Kidney epithelial cell (primary cell): ENCODE measurements at regions not wholly inside any gene's neighbourhood (a gene's known extent, or its start where the extent isn't known, plus 50 kb on each side); places are given as distances from the start of the nearest gene placed in this dataset.

Experiments used
- DNase-seq: peaks from one replicate; pipeline ENCODE4 v3.0.0-alpha.2; 2010; ENCODE audit warnings: low read depth
- H3K27me3 ChIP-seq: 2 replicates; pipeline ENCODE4 v1.6.0; 2011; ENCODE audit warnings: low read length; ENCODE audit not compliant: control insufficient read depth, insufficient read depth
- H3K36me3 ChIP-seq: 2 replicates; pipeline ENCODE4 v1.5.1; 2011; ENCODE audit warnings: low read length; ENCODE audit not compliant: control insufficient read depth, insufficient read depth
- H3K4me3 ChIP-seq: 2 replicates; pipeline ENCODE4 v1.5.1; 2011; ENCODE audit warnings: low read depth, mild to moderate bottlenecking, control low read depth, low read length
- CTCF ChIP-seq: IDR thresholded peaks from 2 replicates; pipeline ENCODE4 v1.5.1; 2011; ENCODE audit warnings: mild to moderate bottlenecking, moderate library complexity, low read length, control low read depth, inconsistent platforms; ENCODE audit not compliant: insufficient read depth, poor library complexity, severe bottlenecking

GRCh38 chr4:178387756-178388155, 945.5 kb upstream of the AGA start:
- no peak overlapping the region for H3K4me3 ChIP-seq
- no peaks in the 10 kb centered on the region for H3K27me3 ChIP-seq
- TF ChIP-seq CTCF = no peak
- H3K36me3 ChIP-seq = no peaks in the 10 kb centered on the region
- DNase-seq = no peak

GRCh38 chr4:178395798-178396197, 953.6 kb upstream of the AGA start:
- TF ChIP-seq CTCF = no peak
- Histone ChIP-seq H3K4me3 (no peak overlapping the region), H3K27me3 (no peaks in the 10 kb centered on the region), H3K36me3 (no peaks in the 10 kb centered on the region)
- no peak for DNase-seq

- H3K27me3 ChIP-seq = no peaks in the 10 kb centered on the region
- DNase-seq = no peak
- no peak for TF ChIP-seq CTCF
Measured at GRCh38 chr4:178412455-178412854, 970.2 kb upstream of the AGA start.

GRCh38 chr4:178414042-178414441, 971.8 kb upstream of the AGA start:
- DNase-seq = no peak
- H3K27me3 ChIP-seq = no peaks in the 10 kb centered on the region

More at GRCh38 chr4:178412455-178412854, 970.2 kb upstream of the AGA start:
- no peaks in the 10 kb centered on the region for H3K36me3 ChIP-seq
- H3K4me3 ChIP-seq = no peak overlapping the region

GRCh38 chr4:178414881-178415446, 972.7 kb upstream of the AGA start:
- no peak for DNase-seq
- TF ChIP-seq CTCF = no peak
- Histone ChIP-seq H3K4me3 (no peak overlapping the region), H3K36me3 (no peaks in the 10 kb centered on the region), H3K27me3 (no peaks in the 10 kb centered on the region)

More at GRCh38 chr4:178414042-178414441, 971.8 kb upstream of the AGA start:
- H3K4me3 ChIP-seq = no peak overlapping the region
- H3K36me3 ChIP-seq = no peaks in the 10 kb centered on the region
- TF ChIP-seq CTCF = no peak

- Histone ChIP-seq H3K36me3 (no peaks in the 10 kb centered on the region), H3K4me3 (no peak overlapping the region), H3K27me3 (no peaks in the 10 kb centered on the region)
- DNase-seq = no peak
- no peak for TF ChIP-seq CTCF
Measured at GRCh38 chr4:178415925-178416324, 973.7 kb upstream of the AGA start.
